ENCODE measurements at regions not wholly inside any gene's neighbourhood (a gene's known extent, or its start where the extent isn't known, plus 50 kb on each side); places are given as distances from the start of the nearest gene placed in this dataset.

GRCh38 chr17:65328567-65328966, 191.4 kb downstream of the RGS9 start:
- TF ChIP-seq, protein P1, sequence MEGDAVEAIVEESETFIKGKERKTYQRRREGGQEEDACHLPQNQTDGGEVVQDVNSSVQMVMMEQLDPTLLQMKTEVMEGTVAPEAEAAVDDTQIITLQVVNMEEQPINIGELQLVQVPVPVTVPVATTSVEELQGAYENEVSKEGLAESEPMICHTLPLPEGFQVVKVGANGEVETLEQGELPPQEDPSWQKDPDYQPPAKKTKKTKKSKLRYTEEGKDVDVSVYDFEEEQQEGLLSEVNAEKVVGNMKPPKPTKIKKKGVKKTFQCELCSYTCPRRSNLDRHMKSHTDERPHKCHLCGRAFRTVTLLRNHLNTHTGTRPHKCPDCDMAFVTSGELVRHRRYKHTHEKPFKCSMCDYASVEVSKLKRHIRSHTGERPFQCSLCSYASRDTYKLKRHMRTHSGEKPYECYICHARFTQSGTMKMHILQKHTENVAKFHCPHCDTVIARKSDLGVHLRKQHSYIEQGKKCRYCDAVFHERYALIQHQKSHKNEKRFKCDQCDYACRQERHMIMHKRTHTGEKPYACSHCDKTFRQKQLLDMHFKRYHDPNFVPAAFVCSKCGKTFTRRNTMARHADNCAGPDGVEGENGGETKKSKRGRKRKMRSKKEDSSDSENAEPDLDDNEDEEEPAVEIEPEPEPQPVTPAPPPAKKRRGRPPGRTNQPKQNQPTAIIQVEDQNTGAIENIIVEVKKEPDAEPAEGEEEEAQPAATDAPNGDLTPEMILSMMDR (IDR thresholded peaks at IDR 0.05 in 2 of 3, conservative IDR thresholded peaks at IDR 0.05 in 1 of 3; ENCODE audit: insufficient read depth in 2 of 3, low read depth in 1 of 3, low read length in 3 of 3) = no peak
- no peak for TF ChIP-seq FOXA1 (IDR thresholded peaks at IDR 0.05; ENCODE audit: borderline replicate concordance)
- no peak for TF ChIP-seq DLX4 (CRISPR knock-in tag; IDR thresholded peaks at IDR 0.05)
- no peak for TF ChIP-seq ZC3H4 (CRISPR knock-in tag; IDR thresholded peaks at IDR 0.05; ENCODE audit: borderline replicate concordance)
- TF ChIP-seq IRF1 (CRISPR knock-in tag; IDR thresholded peaks at IDR 0.05; ENCODE audit: borderline replicate concordance) = no peak
- no peak for TF ChIP-seq PHF20 (IDR thresholded peaks at IDR 0.05; ENCODE audit: partially characterized antibody)
- TF ChIP-seq FOS (IDR thresholded peaks at IDR 0.05; ENCODE audit: extremely low read depth, insufficient read length) = no peak
- TF ChIP-seq MAFK (IDR thresholded peaks at IDR 0.05; ENCODE audit: low read length) = no peak
- no peak for TF ChIP-seq JUND (IDR thresholded peaks at IDR 0.05; ENCODE audit: borderline replicate concordance, low read depth, low read length)
- TF ChIP-seq JUND (tag; IDR thresholded peaks at IDR 0.05; ENCODE audit: borderline replicate concordance, low read depth, low read length) = no peak
